Neural cell (in vitro differentiated cells): ENCODE measurements at regions not wholly inside any gene's neighbourhood (a gene's known extent, or its start where the extent isn't known, plus 50 kb on each side); places are given as distances from the start of the nearest gene placed in this dataset.

Experiments
- EP300 ChIP-seq: fragments of 450-650 bp; conservative IDR thresholded peaks from 2 replicates; pipeline ENCODE4 v1.6.1; 2014; ENCODE audit warnings: antibody characterized with exemption, mild to moderate bottlenecking, moderate library complexity; ENCODE audit not compliant: poor library complexity, severe bottlenecking
- EZH2 ChIP-seq: fragments of 200-600, 300-800 bp; shearing (Covaris generic), sonication (generic); IDR thresholded peaks from 2 replicates; pipeline ENCODE4 v1.6.1; 2014; ENCODE audit warnings: antibody characterized with exemption, low read length, borderline replicate concordance, mild to moderate bottlenecking; ENCODE audit not compliant: insufficient read depth, poor library complexity, severe bottlenecking
- MXI1 ChIP-seq: fragments of 450-650 bp; conservative IDR thresholded peaks from 2 replicates; pipeline ENCODE4 v1.6.1; 2014; ENCODE audit warnings: antibody characterized with exemption, mild to moderate bottlenecking; ENCODE audit not compliant: poor library complexity, severe bottlenecking
- POLR2AphosphoS5 ChIP-seq: IDR thresholded peaks from 2 replicates; pipeline ENCODE4 v1.6.1; 2012
- RAD21 ChIP-seq: fragments of 450-650 bp; conservative IDR thresholded peaks from 2 replicates; pipeline ENCODE4 v1.6.1; 2014; ENCODE audit warnings: antibody characterized with exemption, mild to moderate bottlenecking, moderate library complexity
- SMC3 ChIP-seq: fragments of 450-650 bp; conservative IDR thresholded peaks from 2 replicates; pipeline ENCODE4 v1.6.1; 2014; ENCODE audit warnings: antibody characterized with exemption, mild to moderate bottlenecking, moderate library complexity; ENCODE audit not compliant: poor library complexity
- TAF1 ChIP-seq: IDR thresholded peaks from 2 replicates; pipeline ENCODE4 v1.6.1; 2012; ENCODE audit warnings: low read depth
- TF ChIP-seq, protein P1 (sequence below): fragments of 450-650 bp; IDR thresholded peaks from 2 replicates; pipeline ENCODE4 v1.5.1; 2014; ENCODE audit warnings: antibody characterized with exemption, mild to moderate bottlenecking, moderate library complexity; ENCODE audit not compliant: poor library complexity, severe bottlenecking
- TF ChIP-seq, protein P2 (sequence below): IDR thresholded peaks from 2 replicates; pipeline ENCODE4 v1.6.1; 2012; ENCODE audit warnings: borderline replicate concordance

DNA sequence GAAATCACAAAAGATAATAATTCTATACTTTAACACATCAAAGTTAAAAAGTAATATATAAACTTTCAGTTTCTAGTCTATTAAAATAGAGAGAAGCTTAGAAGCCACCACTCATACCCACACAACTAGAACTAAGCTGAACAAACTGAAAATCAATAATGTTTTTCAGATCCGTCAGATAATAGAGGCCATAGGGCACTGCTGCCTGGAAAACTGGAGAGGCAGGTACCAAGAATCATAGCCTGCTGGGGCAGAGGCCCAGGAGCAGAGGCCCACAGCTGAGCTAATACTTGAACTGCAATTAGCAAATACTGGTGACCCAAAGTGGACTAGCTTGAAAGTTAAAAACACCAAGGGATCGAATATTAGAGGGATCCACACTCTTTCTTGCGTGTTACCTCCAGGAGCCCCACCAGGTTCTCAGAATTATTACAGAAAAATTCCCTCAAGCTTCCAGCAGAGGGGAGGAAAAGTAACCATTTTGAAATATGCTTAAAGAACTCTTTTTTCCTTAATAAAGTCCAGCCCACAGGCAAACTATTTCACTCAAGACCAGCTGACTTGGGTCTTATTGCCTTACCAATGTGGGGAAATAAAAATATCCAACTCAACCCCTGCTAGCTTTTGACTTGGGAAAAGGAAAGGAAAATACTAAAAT, 774.1 kb upstream of the IGFBP3 start:
- TF ChIP-seq MXI1 (no peak), EZH2 (no peak), RAD21 (no peak), POLR2AphosphoS5 (no peak), TAF1 (no peak), EP300 (no peak), SMC3 (no peak)
- TF ChIP-seq, protein P1, sequence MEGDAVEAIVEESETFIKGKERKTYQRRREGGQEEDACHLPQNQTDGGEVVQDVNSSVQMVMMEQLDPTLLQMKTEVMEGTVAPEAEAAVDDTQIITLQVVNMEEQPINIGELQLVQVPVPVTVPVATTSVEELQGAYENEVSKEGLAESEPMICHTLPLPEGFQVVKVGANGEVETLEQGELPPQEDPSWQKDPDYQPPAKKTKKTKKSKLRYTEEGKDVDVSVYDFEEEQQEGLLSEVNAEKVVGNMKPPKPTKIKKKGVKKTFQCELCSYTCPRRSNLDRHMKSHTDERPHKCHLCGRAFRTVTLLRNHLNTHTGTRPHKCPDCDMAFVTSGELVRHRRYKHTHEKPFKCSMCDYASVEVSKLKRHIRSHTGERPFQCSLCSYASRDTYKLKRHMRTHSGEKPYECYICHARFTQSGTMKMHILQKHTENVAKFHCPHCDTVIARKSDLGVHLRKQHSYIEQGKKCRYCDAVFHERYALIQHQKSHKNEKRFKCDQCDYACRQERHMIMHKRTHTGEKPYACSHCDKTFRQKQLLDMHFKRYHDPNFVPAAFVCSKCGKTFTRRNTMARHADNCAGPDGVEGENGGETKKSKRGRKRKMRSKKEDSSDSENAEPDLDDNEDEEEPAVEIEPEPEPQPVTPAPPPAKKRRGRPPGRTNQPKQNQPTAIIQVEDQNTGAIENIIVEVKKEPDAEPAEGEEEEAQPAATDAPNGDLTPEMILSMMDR = no peak
- TF ChIP-seq, protein P2, sequence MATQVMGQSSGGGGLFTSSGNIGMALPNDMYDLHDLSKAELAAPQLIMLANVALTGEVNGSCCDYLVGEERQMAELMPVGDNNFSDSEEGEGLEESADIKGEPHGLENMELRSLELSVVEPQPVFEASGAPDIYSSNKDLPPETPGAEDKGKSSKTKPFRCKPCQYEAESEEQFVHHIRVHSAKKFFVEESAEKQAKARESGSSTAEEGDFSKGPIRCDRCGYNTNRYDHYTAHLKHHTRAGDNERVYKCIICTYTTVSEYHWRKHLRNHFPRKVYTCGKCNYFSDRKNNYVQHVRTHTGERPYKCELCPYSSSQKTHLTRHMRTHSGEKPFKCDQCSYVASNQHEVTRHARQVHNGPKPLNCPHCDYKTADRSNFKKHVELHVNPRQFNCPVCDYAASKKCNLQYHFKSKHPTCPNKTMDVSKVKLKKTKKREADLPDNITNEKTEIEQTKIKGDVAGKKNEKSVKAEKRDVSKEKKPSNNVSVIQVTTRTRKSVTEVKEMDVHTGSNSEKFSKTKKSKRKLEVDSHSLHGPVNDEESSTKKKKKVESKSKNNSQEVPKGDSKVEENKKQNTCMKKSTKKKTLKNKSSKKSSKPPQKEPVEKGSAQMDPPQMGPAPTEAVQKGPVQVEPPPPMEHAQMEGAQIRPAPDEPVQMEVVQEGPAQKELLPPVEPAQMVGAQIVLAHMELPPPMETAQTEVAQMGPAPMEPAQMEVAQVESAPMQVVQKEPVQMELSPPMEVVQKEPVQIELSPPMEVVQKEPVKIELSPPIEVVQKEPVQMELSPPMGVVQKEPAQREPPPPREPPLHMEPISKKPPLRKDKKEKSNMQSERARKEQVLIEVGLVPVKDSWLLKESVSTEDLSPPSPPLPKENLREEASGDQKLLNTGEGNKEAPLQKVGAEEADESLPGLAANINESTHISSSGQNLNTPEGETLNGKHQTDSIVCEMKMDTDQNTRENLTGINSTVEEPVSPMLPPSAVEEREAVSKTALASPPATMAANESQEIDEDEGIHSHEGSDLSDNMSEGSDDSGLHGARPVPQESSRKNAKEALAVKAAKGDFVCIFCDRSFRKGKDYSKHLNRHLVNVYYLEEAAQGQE = no peak
